Choroid plexus epithelial cell (primary cell): ENCODE measurements at regions not wholly inside any gene's neighbourhood (a gene's known extent, or its start where the extent isn't known, plus 50 kb on each side); places are given as distances from the start of the nearest gene placed in this dataset.
A peak's percentile ranks its signal among the peaks of the same experiment; 100 is the strongest.

Source experiments
- DNase-seq: peaks from one replicate; pipeline ENCODE4 v3.0.0-alpha.2; 2010; ENCODE audit warnings: low read depth
- H3K4me3 ChIP-seq: 2 replicates; pipeline ENCODE4 v1.5.1; 2011; ENCODE audit warnings: low read depth, mild to moderate bottlenecking, control low read depth, low read length, moderate library complexity
- CTCF ChIP-seq: conservative IDR thresholded peaks from 2 replicates; pipeline ENCODE4 v1.5.1; 2011; ENCODE audit warnings: low read depth, mild to moderate bottlenecking, control low read depth, inconsistent platforms, low read length, moderate library complexity

GRCh38 chr1:218775501-218776021 is 398.1 kb upstream of the LYPLAL1 start:
- TF ChIP-seq CTCF: no peak
- H3K4me3 ChIP-seq: no peak overlapping the region
- DNase-seq: no peak

- no peak for DNase-seq
- H3K4me3 ChIP-seq: no peak overlapping the region
- no peak for TF ChIP-seq CTCF
Observed at GRCh38 chr1:218778257-218779126, 395.2 kb upstream of the LYPLAL1 start.

- no peak for DNase-seq
- TF ChIP-seq CTCF: no peak
- H3K4me3 ChIP-seq: no peak overlapping the region
Observed at GRCh38 chr1:218779341-218780100, 394.2 kb upstream of the LYPLAL1 start.

- no peak overlapping the region for H3K4me3 ChIP-seq
- TF ChIP-seq CTCF: no peak
- DNase-seq: no peak
Observed at GRCh38 chr1:218783131-218783530, 390.5 kb upstream of the LYPLAL1 start.

- H3K4me3 ChIP-seq: no peak overlapping the region
- no peak for TF ChIP-seq CTCF
- no peak for DNase-seq
Observed at GRCh38 chr1:218783916-218784315, 389.8 kb upstream of the LYPLAL1 start.

GRCh38 chr1:218785928-218786327 is 387.8 kb upstream of the LYPLAL1 start:
- peak; percentile 86 for DNase-seq
- TF ChIP-seq CTCF: no peak
- no peak overlapping the region for H3K4me3 ChIP-seq
